ENCODE measurements at regions not wholly inside any gene's neighbourhood (a gene's known extent, or its start where the extent isn't known, plus 50 kb on each side); places are given as distances from the start of the nearest gene placed in this dataset.

GRCh38 chr1:232689711-232690110 lies 59.8 kb upstream of the SIPA1L2 start:
- TF ChIP-seq CTCF (IDR thresholded peaks at IDR 0.05; ENCODE audit: low read depth, low read length): no peak
- no peak overlapping the region for H3K4me3 ChIP-seq (ENCODE audit: low read depth, low read length)
- no peaks in the 10 kb centered on the region for H3K27me3 ChIP-seq (ENCODE audit: insufficient read depth, low read depth, severe bottlenecking)
- no peaks in the 10 kb centered on the region for H3K36me3 ChIP-seq
- H3K27ac ChIP-seq: no peak overlapping the region
- H3K9me3 ChIP-seq (ENCODE audit: severe bottlenecking): peaks cover 5% of the 10 kb centered on the region
- no peak for DNase-seq

GRCh38 chr1:232690285-232690935 lies 60.5 kb upstream of the SIPA1L2 start:
- no peak overlapping the region for H3K4me3 ChIP-seq (ENCODE audit: low read depth, low read length)
- no peaks in the 10 kb centered on the region for H3K27me3 ChIP-seq (ENCODE audit: insufficient read depth, low read depth, severe bottlenecking)
- TF ChIP-seq CTCF (IDR thresholded peaks at IDR 0.05; ENCODE audit: low read depth, low read length): no peak
- H3K36me3 ChIP-seq: no peaks in the 10 kb centered on the region
- no peak overlapping the region for H3K27ac ChIP-seq
- DNase-seq: no peak
- H3K9me3 ChIP-seq (ENCODE audit: severe bottlenecking): peaks cover 2% of the 10 kb centered on the region

GRCh38 chr1:232694475-232694874 lies 64.5 kb upstream of the SIPA1L2 start:
- no peak for DNase-seq
- Histone ChIP-seq H3K36me3 (no peaks in the 10 kb centered on the region), H3K4me3 (ENCODE audit: low read depth, low read length) (no peak overlapping the region), H3K27me3 (ENCODE audit: insufficient read depth, low read depth, severe bottlenecking) (no peaks in the 10 kb centered on the region), H3K9me3 (ENCODE audit: severe bottlenecking) (peaks cover 2% of the 10 kb centered on the region), H3K27ac (no peak overlapping the region)
- no peak for TF ChIP-seq CTCF (IDR thresholded peaks at IDR 0.05; ENCODE audit: low read depth, low read length)

- Histone ChIP-seq H3K9me3 (ENCODE audit: severe bottlenecking) (peaks cover 2% of the 10 kb centered on the region), H3K36me3 (no peaks in the 10 kb centered on the region), H3K4me3 (ENCODE audit: low read depth, low read length) (no peak overlapping the region), H3K27me3 (ENCODE audit: insufficient read depth, low read depth, severe bottlenecking) (no peaks in the 10 kb centered on the region), H3K27ac (no peak overlapping the region)
- DNase-seq: no peak
- TF ChIP-seq CTCF (IDR thresholded peaks at IDR 0.05; ENCODE audit: low read depth, low read length): no peak
Measured at GRCh38 chr1:232695621-232696385, 65.9 kb upstream of the SIPA1L2 start.

- no peak for DNase-seq
- H3K27ac ChIP-seq: no peak overlapping the region
- no peaks in the 10 kb centered on the region for H3K36me3 ChIP-seq
- TF ChIP-seq CTCF (IDR thresholded peaks at IDR 0.05; ENCODE audit: low read depth, low read length): no peak
- H3K4me3 ChIP-seq (ENCODE audit: low read depth, low read length): no peak overlapping the region
- H3K27me3 ChIP-seq (ENCODE audit: insufficient read depth, low read depth, severe bottlenecking): no peaks in the 10 kb centered on the region
- peaks cover 2% of the 10 kb centered on the region for H3K9me3 ChIP-seq (ENCODE audit: severe bottlenecking)
Measured at GRCh38 chr1:232696466-232696865, 66.5 kb upstream of the SIPA1L2 start.
